Prostate gland (tissue), 2 donors: ENCODE measurements at regions not wholly inside any gene's neighbourhood (a gene's known extent, or its start where the extent isn't known, plus 50 kb on each side); places are given as distances from the start of the nearest gene placed in this dataset.

Source experiments
- CTCF ChIP-seq, 4 experiments: fragments of 200-600 bp in 2 of 4; fragments of 450-650 bp in 2 of 4; sonication (generic) in 2 of 4; IDR thresholded peaks; 1 replicate in 3 of 4; 2 replicates in 1 of 4; pipeline ENCODE4 v1.5.1; 2016 to 2019; ENCODE audit warnings: antibody characterized with exemption in 4 of 4, mild to moderate bottlenecking in 2 of 4, moderate library complexity in 2 of 4
- POLR2A ChIP-seq: fragments of 450-650 bp; IDR thresholded peaks from one replicate; pipeline ENCODE4 v1.6.1; 2016; ENCODE audit warnings: antibody characterized with exemption, mild to moderate bottlenecking

- TF ChIP-seq POLR2A, result no peak
- TF ChIP-seq CTCF (IDR thresholded peaks at IDR 0.05), result no peak
Observed at GRCh38 chr1:232291681-232292080, 338.3 kb downstream of the SIPA1L2 start.
